MCF 10A (cell line): ENCODE measurements at regions not wholly inside any gene's neighbourhood (a gene's known extent, or its start where the extent isn't known, plus 50 kb on each side); places are given as distances from the start of the nearest gene placed in this dataset.

Experiments
- BruUV-seq: library from RNA; stranded (reverse); fragments of 400-500 nt; replicated peaks from 2 replicates; lab custom pipeline; 2021; lab: Mats Ljungman, UMichigan
- CTCF ChIA-PET: fragments of 300-600 bp; sonication (Branson Sonifier 250); formaldehyde crosslinking; extraction: SDS; loops from one replicate; lab custom pipeline; 2021; ENCODE audit warnings: antibody characterized with exemption, inconsistent platforms; lab: Yijun Ruan, JAX
- POLR2A ChIA-PET: fragments of 300-600, 350-650 bp; sonication (Branson Sonifier 250); formaldehyde crosslinking; extraction: SDS; loops from one replicate; lab custom pipeline; 2020; ENCODE audit warnings: antibody characterized with exemption, inconsistent platforms; lab: Yijun Ruan, JAX
- DNase-seq: peaks from one replicate; pipeline ENCODE4 v3.0.0-alpha.2; 2018; ENCODE audit not compliant: unreplicated experiment
- H3K27ac Mint-ChIP-seq: one replicate; pipeline ENCODE4 v1.8.0; 2022; ENCODE audit warnings: mild to moderate bottlenecking, low read depth, mixed read lengths; ENCODE audit not compliant: unreplicated experiment
- H3K27me3 Mint-ChIP-seq: one replicate; pipeline ENCODE4 v1.8.0; 2022; ENCODE audit warnings: mixed read lengths; ENCODE audit not compliant: insufficient read depth, unreplicated experiment
- H3K36me3 Mint-ChIP-seq: one replicate; pipeline ENCODE4 v1.8.0; 2022; ENCODE audit warnings: mild to moderate bottlenecking, moderate library complexity, mixed read lengths; ENCODE audit not compliant: insufficient read depth, unreplicated experiment
- H3K4me1 Mint-ChIP-seq: one replicate; pipeline ENCODE4 v1.8.0; 2022; ENCODE audit warnings: mixed read lengths; ENCODE audit not compliant: insufficient read depth, unreplicated experiment
- H3K4me3 Mint-ChIP-seq: one replicate; pipeline ENCODE4 v1.8.0; 2022; ENCODE audit warnings: mild to moderate bottlenecking, moderate library complexity, mixed read lengths; ENCODE audit not compliant: unreplicated experiment
- H3K9me3 Mint-ChIP-seq: one replicate; pipeline ENCODE4 v1.8.0; 2022; ENCODE audit warnings: mixed read lengths; ENCODE audit not compliant: unreplicated experiment
- CTCF ChIP-seq: fragments of 200-600 bp; IDR thresholded peaks from one replicate; pipeline ENCODE4 v1.8.0; 2022; ENCODE audit warnings: antibody characterized with exemption, mild to moderate bottlenecking; ENCODE audit not compliant: unreplicated experiment
- intact Hi-C: fragments of 100-400 bp; cut with micrococcal nuclease; formaldehyde crosslinking; loops from 2 replicates; pipeline ENCODE4 v1.14.1; 2022

- Mint-ChIP-seq H3K9me3 (no peaks in the 10 kb centered on the region), H3K27ac (no peak overlapping the region), H3K27me3 (peaks cover 5% of the 10 kb centered on the region), H3K36me3 (no peaks in the 10 kb centered on the region), H3K4me1 (no peaks in the 10 kb centered on the region), H3K4me3 (no peak overlapping the region)
- POLR2A ChIA-PET: no interaction called here
- TF ChIP-seq CTCF: no peak
- intact Hi-C loops: no loop called here
- no peak for DNase-seq
- BruUV-seq: no TSS peak
- CTCF ChIA-PET: no interaction called here
Measured at GRCh38 chr6:40930045-40930444, 109.0 kb downstream of the UNC5CL start.

GRCh38 chr6:40929176-40929575 is 109.8 kb downstream of the UNC5CL start:
- ChIA-PET POLR2A (no interaction called here), CTCF (interaction anchor here (0.7 kb wide), 1 partner anchor 494 kb away, joined by 4 read pairs; no protein-coding TSS in a partner anchor)
- no peak overlapping the region for H3K4me3 Mint-ChIP-seq
- no TSS peak for BruUV-seq
- H3K27me3 Mint-ChIP-seq: peaks cover 7% of the 10 kb centered on the region
- no peak overlapping the region for H3K27ac Mint-ChIP-seq
- no peaks in the 10 kb centered on the region for H3K4me1 Mint-ChIP-seq
- DNase-seq: no peak
- no peaks in the 10 kb centered on the region for H3K36me3 Mint-ChIP-seq
- TF ChIP-seq CTCF: no peak
- H3K9me3 Mint-ChIP-seq: no peaks in the 10 kb centered on the region
- intact Hi-C loops: no loop called here

GRCh38 chr6:40928763-40929162 is 110.3 kb downstream of the UNC5CL start:
- CTCF ChIA-PET: interaction anchor here (0.7 kb wide), 1 partner anchor 493 kb away, joined by 4 read pairs; no protein-coding TSS in a partner anchor
- Mint-ChIP-seq H3K4me3 (no peak overlapping the region), H3K36me3 (no peaks in the 10 kb centered on the region), H3K4me1 (no peaks in the 10 kb centered on the region), H3K27me3 (peaks cover 7% of the 10 kb centered on the region), H3K9me3 (no peaks in the 10 kb centered on the region), H3K27ac (no peak overlapping the region)
- no TSS peak for BruUV-seq
- intact Hi-C loops: no loop called here
- no peak for TF ChIP-seq CTCF
- no peak for DNase-seq
- POLR2A ChIA-PET: no interaction called here

GRCh38 chr6:40928307-40928706 is 110.7 kb downstream of the UNC5CL start:
- H3K9me3 Mint-ChIP-seq: no peaks in the 10 kb centered on the region
- BruUV-seq: no TSS peak
- intact Hi-C loops: no loop called here
- no peaks in the 10 kb centered on the region for H3K36me3 Mint-ChIP-seq
- no peak for TF ChIP-seq CTCF
- H3K4me3 Mint-ChIP-seq: no peak overlapping the region
- H3K4me1 Mint-ChIP-seq: no peaks in the 10 kb centered on the region
- no peak for DNase-seq
- CTCF ChIA-PET: no interaction called here
- POLR2A ChIA-PET: no interaction called here
- H3K27ac Mint-ChIP-seq: no peak overlapping the region
- H3K27me3 Mint-ChIP-seq: peaks cover 7% of the 10 kb centered on the region
